A673 (cell line): ENCODE measurements at regions not wholly inside any gene's neighbourhood (a gene's known extent, or its start where the extent isn't known, plus 50 kb on each side); places are given as distances from the start of the nearest gene placed in this dataset.

ENCODE experiments used
- BruUV-seq: library from RNA; stranded (reverse); fragments of 400-500 nt; replicated peaks from 2 replicates; lab custom pipeline; 2021; lab: Mats Ljungman, UMichigan
- CTCF ChIA-PET: fragments of 300-600 bp; sonication (Branson Sonifier 250); formaldehyde crosslinking; loops from one replicate; lab custom pipeline; 2022; ENCODE audit warnings: antibody characterized with exemption; lab: Charles Lee
- POLR2A ChIA-PET: fragments of 300-600 bp; sonication (Branson Sonifier 250); formaldehyde crosslinking; loops from one replicate; lab custom pipeline; 2022; ENCODE audit warnings: antibody characterized with exemption; ENCODE audit not compliant: low non-redundant PET; lab: Charles Lee
- DNase-seq: peaks from one replicate; pipeline ENCODE4 v3.0.0-alpha.2; 2015; ENCODE audit warnings: low spot score
- H3K27ac ChIP-seq: fragments of 200-600 bp; sonication (generic); 2 replicates; pipeline ENCODE4 v1.5.1; 2016; ENCODE audit warnings: mixed run types, low read depth, mild to moderate bottlenecking, mixed read lengths, antibody characterized with exemption, low read length; ENCODE audit not compliant: poor library complexity, severe bottlenecking
- H3K27me3 ChIP-seq: fragments of 200-600 bp; sonication (generic); replicated peaks from 2 replicates; pipeline ENCODE4 v1.6.1; 2017; ENCODE audit warnings: mixed run types, low read depth, mild to moderate bottlenecking, mixed read lengths, antibody characterized with exemption, low read length; ENCODE audit not compliant: insufficient read depth, poor library complexity
- H3K36me3 ChIP-seq: fragments of 200-600 bp; sonication (generic); 2 replicates; pipeline ENCODE4 v1.6.1; 2016; ENCODE audit warnings: mixed run types, mild to moderate bottlenecking, mixed read lengths, antibody characterized with exemption, low read length; ENCODE audit not compliant: insufficient read depth, poor library complexity, severe bottlenecking
- H3K4me1 ChIP-seq: fragments of 200-600 bp; sonication (generic); 2 replicates; pipeline ENCODE4 v1.6.1; 2017; ENCODE audit warnings: mixed run types, mild to moderate bottlenecking, mixed read lengths, antibody characterized with exemption, low read length; ENCODE audit not compliant: insufficient read depth, poor library complexity, severe bottlenecking
- H3K4me3 ChIP-seq: fragments of 200-600 bp; sonication (generic); 2 replicates; pipeline ENCODE4 v1.5.1; 2016; ENCODE audit warnings: low read depth, mixed run types, mild to moderate bottlenecking, mixed read lengths, low read length; ENCODE audit not compliant: poor library complexity, severe bottlenecking
- H3K9me3 ChIP-seq: fragments of 200-600 bp; sonication (generic); 2 replicates; pipeline ENCODE4 v1.6.1; 2016; ENCODE audit warnings: mixed run types, low read depth, mild to moderate bottlenecking, mixed read lengths, antibody characterized with exemption, low read length; ENCODE audit not compliant: poor library complexity, severe bottlenecking
- EZH2 ChIP-seq: fragments of 200-600 bp; sonication (generic); IDR thresholded peaks from 2 replicates; pipeline ENCODE4 v1.6.1; 2017; ENCODE audit warnings: borderline replicate concordance, low read depth, mild to moderate bottlenecking, mixed read lengths, antibody characterized with exemption, low read length; ENCODE audit not compliant: poor library complexity, severe bottlenecking
- intact Hi-C: fragments of 100-400 bp; cut with micrococcal nuclease; formaldehyde crosslinking; loops from one replicate; pipeline ENCODE4 v1.10.0; 2022; ENCODE audit not compliant: unreplicated experiment
- TF ChIP-seq, protein P1 (sequence below): fragments of 300-800, 200-600 bp; sonication (generic); conservative IDR thresholded peaks from 2 replicates; pipeline ENCODE4 v1.5.1; 2017; ENCODE audit warnings: low read depth, mild to moderate bottlenecking, antibody characterized with exemption, low read length, moderate library complexity, mixed read lengths

DNA sequence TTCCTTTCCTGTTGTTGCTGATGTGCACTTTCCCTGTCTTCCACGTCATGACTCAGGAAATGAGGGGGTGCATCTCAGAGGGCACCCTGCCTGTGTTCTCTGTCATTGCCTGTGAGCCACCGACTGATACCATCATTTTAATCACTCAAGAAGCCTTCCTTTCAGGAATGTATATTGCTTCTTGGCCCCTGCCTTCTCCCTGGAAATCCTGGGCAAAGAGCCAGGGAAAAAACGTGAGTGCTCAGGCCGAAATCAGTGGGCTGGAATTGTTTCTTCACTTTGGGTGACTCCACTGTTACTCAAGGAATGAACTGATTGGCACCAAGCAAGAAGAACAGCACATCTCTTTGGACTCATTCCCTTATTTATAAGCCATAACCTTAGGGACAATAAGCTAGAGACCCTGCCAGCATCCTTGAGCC, 126.1 kb downstream of the SNX18 start:
- Histone ChIP-seq H3K4me3 (no peak overlapping the region), H3K4me1 (peaks cover 55% of the 10 kb centered on the region), H3K27me3 (no peaks in the 10 kb centered on the region), H3K36me3 (no peaks in the 10 kb centered on the region), H3K27ac (peak overlapping the region; percentile 46), H3K9me3 (no peaks in the 10 kb centered on the region)
- ChIA-PET CTCF (no interaction called here), POLR2A (no interaction called here)
- intact Hi-C loops: no loop called here
- no TSS peak for BruUV-seq
- no peak for TF ChIP-seq EZH2
- TF ChIP-seq, protein P1, sequence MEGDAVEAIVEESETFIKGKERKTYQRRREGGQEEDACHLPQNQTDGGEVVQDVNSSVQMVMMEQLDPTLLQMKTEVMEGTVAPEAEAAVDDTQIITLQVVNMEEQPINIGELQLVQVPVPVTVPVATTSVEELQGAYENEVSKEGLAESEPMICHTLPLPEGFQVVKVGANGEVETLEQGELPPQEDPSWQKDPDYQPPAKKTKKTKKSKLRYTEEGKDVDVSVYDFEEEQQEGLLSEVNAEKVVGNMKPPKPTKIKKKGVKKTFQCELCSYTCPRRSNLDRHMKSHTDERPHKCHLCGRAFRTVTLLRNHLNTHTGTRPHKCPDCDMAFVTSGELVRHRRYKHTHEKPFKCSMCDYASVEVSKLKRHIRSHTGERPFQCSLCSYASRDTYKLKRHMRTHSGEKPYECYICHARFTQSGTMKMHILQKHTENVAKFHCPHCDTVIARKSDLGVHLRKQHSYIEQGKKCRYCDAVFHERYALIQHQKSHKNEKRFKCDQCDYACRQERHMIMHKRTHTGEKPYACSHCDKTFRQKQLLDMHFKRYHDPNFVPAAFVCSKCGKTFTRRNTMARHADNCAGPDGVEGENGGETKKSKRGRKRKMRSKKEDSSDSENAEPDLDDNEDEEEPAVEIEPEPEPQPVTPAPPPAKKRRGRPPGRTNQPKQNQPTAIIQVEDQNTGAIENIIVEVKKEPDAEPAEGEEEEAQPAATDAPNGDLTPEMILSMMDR: no peak
- DNase-seq: peak; percentile 88

DNA sequence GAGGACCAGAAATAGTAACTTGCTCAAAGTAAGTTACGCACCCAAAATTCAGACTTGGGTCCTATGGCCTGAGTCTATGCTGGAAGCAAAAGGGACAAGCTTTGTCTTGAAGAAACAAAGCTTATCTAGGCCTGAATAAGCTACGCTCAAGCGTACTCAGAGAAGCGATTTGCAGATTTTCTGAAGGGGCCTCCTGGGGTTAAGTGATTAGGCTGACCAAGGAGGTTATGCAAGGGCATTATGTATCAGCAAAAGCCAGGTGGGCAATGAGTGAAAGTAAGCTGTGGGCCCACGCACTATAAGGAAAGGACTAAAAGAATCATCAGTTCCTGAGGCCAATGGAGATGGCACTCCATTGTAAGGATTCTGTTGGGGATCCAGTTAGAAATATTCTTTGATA, 122.1 kb downstream of the SNX18 start:
- CTCF ChIA-PET: no interaction called here
- Histone ChIP-seq H3K27ac (no peak overlapping the region), H3K27me3 (no peaks in the 10 kb centered on the region), H3K36me3 (no peaks in the 10 kb centered on the region), H3K4me3 (no peak overlapping the region), H3K9me3 (no peaks in the 10 kb centered on the region), H3K4me1 (peaks cover 25% of the 10 kb centered on the region)
- TF ChIP-seq EZH2: no peak
- TF ChIP-seq, protein P1: no peak
- BruUV-seq: no TSS peak
- POLR2A ChIA-PET: no interaction called here
- intact Hi-C loops: no loop called here
- no peak for DNase-seq

DNA sequence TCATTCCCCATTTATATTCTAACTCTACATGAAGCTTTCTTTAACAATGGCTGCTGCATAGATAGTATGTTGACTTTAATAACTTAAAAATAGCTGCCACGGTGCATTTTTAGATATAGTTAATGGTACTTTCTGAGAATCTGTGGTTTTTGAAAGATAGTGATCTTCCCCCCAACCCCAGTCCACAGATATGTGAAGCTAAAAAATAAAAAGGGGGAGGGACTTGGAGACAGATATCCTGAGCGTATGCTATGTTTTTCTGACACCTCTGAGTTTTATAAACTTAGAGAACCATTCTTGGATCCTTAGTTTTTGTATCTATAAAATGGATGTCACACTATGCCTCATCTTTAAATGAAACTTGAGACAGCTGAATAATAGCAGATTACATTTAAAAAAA, 120.5 kb downstream of the SNX18 start:
- Histone ChIP-seq H3K4me1 (peaks cover 10% of the 10 kb centered on the region), H3K36me3 (no peaks in the 10 kb centered on the region), H3K27me3 (no peaks in the 10 kb centered on the region), H3K4me3 (no peak overlapping the region), H3K9me3 (no peaks in the 10 kb centered on the region), H3K27ac (no peak overlapping the region)
- ChIA-PET CTCF (no interaction called here), POLR2A (no interaction called here)
- BruUV-seq: no TSS peak
- DNase-seq: no peak
- TF ChIP-seq, protein P1: no peak
- no peak for TF ChIP-seq EZH2
- intact Hi-C loops: no loop called here
